HG02678 (cell line): ENCODE measurements at regions not wholly inside any gene's neighbourhood (a gene's known extent, or its start where the extent isn't known, plus 50 kb on each side); places are given as distances from the start of the nearest gene placed in this dataset.
"Not testable (repeated sequence)": the region's sequence is repeated elsewhere in the genome, so short reads cannot be mapped to it uniquely, and the experiment has no call there.

ENCODE experiments used
- ATAC-seq: cut with Tn5 transposase; IDR thresholded peaks from one replicate; pipeline ENCODE4 v1.9.1; 2021; ENCODE audit warnings: mild to moderate bottlenecking, moderate library complexity; ENCODE audit not compliant: unreplicated experiment

DNA sequence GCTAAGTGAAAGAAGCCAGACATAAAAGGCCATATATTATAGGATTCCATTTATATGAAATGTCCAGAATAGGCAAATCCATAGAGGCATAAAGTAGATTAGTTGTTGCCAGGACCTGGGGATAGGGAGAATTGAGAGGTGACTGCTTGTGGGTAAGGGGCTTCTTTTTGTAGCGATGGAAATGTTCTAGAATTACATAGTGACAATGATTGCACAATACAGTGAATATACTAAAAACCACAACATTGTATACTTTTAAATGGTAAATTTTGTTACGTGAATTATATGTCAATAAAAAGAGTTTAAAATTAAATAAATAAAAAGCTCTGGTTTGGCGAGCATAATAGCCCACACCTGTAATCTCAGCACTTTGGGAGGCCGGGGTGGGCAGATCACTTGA lies 486.8 kb downstream of the KLF12 start:
- no peak for ATAC-seq

GRCh38 chr13:73640476-73641179 lies 493.6 kb downstream of the KLF12 start:
- ATAC-seq, result not testable (repeated sequence)

- ATAC-seq, result no peak
These were observed 498.9 kb downstream of the KLF12 start for GRCh38 chr13:73635166-73635787.

GRCh38 chr13:73633817-73634460 lies 500.3 kb downstream of the KLF12 start:
- no peak for ATAC-seq

DNA sequence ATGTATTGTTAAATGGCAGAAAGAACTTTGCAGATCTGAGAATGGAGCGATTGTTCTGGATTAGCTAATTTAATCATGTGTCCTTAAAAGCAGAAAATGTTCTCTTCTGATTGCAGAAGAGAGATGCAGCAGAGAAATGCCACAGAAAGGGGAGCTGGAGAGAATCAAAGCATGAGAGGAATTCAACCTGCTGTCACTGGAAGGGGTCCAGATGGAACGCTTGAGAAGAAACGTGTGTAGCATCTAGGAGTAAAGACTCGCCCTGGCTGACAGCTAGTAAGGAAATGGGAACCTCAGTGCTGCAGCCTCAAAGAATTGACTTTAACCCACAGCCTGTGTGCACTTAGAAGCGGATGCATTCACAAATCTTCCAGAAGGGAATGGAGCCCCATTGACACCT lies 502.8 kb downstream of the KLF12 start:
- no peak for ATAC-seq

- ATAC-seq, result no peak
These were observed 508.5 kb downstream of the KLF12 start for GRCh38 chr13:73625562-73626339.

DNA sequence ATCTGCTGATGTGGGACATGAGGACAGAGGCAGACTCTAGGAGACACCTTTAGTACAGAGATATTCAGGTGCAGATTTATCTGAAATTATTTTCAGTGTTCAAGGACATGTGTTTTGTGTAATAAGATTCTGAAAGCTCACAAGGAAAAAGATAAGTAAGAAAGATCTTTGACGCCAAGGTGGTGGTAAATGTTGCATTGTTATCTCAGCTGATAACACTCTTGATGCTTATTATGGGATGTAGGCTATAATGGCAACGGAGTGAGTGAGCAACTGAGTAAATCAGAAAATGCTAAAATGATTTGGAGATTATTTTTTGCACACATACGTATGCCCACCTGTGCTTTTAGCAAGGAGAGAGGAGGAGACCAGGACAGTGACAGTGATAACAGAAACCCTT lies 510.9 kb downstream of the KLF12 start:
- no peak for ATAC-seq

DNA sequence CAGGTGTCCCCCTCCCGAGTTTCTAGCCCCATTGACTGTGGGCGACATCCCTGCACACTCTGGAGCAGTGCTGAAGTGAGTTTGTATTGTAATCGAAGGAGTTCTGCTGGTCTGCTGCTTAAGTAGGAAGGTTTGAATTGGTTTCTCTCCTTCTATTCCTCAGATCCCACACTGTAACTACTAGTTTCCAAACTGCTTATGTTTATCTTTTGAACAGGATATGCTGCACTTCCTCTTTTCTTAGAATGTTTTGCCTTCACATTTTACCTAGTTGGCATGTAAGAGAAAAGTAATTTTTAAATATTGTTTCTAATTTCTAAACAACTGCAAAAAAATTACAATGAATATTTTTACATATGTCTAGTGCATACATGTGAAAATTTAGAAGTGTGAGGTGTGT lies 511.8 kb downstream of the KLF12 start:
- ATAC-seq, result no peak

DNA sequence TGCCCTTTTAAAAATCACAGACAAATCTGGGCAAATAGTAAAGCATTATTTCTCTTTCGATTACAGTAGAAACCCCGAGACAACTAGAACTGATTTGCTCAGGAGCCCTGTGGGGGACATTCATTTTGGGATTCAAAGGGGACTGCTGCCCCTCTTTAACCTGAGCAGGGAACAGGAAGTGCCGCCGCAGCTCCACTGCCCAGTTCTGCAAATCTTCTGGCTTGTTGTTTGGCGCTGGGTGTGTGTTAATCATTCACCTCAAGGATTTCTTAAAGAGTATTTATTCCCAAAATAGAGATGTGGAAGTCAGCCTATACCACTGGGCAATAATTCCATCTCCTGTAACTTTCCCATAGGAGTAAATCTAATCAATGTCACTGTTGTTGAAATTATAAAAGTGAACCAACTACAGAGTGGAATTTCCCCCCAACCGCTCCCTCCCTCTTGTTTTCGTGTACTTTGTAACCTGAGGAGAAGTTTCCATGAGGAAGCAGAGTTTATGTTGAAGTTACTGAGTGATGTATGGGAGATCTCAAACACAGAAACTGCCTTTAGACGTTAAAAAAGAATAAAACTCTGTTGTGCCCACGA lies 515.8 kb downstream of the KLF12 start:
- no peak for ATAC-seq

- ATAC-seq, result no peak
These were observed 517.3 kb downstream of the KLF12 start for GRCh38 chr13:73616861-73617260.

DNA sequence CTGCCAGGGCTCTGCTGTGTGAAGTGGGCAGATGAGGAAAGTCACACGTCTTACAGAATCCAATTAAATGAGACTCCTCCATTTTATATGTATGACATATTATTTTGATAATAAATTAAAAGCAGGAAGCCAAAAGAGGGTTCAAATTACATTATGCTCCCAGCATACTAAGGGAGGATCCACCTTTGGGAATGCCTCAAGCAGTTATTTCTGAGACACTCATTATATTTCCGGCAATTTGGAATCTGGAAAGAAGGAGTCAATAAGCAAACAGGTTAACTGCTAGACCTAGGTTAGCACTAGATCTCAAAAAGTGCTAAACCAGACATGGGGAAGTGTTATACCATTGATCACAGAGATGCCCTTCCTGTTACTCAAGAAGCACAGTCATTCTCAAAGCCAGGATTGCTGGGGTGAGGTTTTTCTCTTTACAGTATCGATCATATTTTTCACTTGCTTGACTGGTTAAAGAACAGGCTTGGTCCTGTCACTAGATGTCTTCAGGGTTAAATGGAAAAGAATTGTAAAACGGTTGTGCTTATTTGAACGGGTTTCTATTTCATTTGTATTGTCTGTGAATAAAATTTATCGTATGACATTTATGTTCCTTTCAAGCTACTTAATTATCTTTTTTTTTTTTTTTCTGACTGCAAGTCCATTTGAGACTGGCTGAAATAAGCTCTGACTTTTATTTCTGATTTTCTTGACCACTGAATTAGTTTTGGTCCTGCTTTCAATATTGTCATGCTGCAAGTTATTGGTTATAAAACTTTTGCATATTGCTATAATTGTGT lies 523.2 kb downstream of the KLF12 start:
- no peak for ATAC-seq

- ATAC-seq, result no peak
These were observed 525.3 kb downstream of the KLF12 start for GRCh38 chr13:73608711-73609485.

DNA sequence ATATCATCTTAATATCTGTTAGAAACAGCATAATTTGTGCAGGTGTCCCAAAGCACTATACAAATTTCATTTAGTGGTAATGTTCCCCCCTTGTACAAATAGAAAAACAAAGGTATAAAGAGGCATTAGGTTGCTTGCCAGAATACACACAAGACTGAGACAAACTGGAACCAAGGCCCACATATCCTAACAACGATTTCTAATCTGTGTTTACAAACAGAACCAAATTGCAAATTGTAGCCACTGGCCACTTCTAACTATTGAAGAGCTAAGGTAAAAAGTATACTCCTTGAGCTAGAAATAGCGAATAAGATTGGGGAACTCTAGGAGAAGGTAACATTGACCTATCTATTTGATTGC lies 526.1 kb downstream of the KLF12 start:
- ATAC-seq, result no peak

GRCh38 chr13:73607489-73608156 lies 526.6 kb downstream of the KLF12 start:
- no peak for ATAC-seq

DNA sequence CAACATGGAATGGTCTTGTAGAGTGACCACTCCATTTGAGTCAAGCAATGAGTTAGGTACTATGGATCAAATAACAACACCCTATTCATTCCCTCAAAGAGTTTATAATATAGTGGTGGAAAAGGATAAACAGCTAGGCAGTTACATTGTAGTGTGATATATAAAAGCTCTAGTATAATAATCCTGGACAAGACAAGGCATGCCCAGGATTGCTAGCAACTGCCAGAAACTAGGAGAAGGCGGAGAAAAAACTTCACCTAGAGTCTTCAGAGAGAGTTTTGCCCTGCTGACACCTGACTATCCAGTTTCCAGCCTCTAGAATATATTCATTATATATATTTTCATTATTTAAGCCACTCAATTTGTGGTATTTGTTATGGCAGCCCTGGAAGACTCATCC lies 530.6 kb downstream of the KLF12 start:
- no peak for ATAC-seq

- no peak for ATAC-seq
These were observed 531.9 kb downstream of the KLF12 start for GRCh38 chr13:73602295-73602694.

- ATAC-seq, result no peak
These were observed 532.5 kb downstream of the KLF12 start for GRCh38 chr13:73601708-73602107.

- ATAC-seq, result no peak
These were observed 534.7 kb downstream of the KLF12 start for GRCh38 chr13:73599232-73600128.
